Liver (tissue), 8 donors: ENCODE measurements at regions not wholly inside any gene's neighbourhood (a gene's known extent, or its start where the extent isn't known, plus 50 kb on each side); places are given as distances from the start of the nearest gene placed in this dataset.
A peak's percentile ranks its signal among the peaks of the same experiment; 100 is the strongest.

ENCODE experiments used
- DNase-seq: peaks from one replicate; pipeline ENCODE4 v3.0.0-alpha.2; 2017; ENCODE audit warnings: low spot score
- H3K27ac ChIP-seq, 2 donors: one replicate each; pipeline ENCODE4 v1.7.0; 2013; ENCODE audit warnings: inconsistent platforms in 2 of 2, low read length in 2 of 2, control low read depth in 1 of 2, low read depth in 1 of 2, mild to moderate bottlenecking in 1 of 2
- H3K27me3 ChIP-seq, 4 donors: one replicate each; pipeline versions ENCODE4 v1.6.1 to v1.7.0; 2013; ENCODE audit warnings: low read length in 3 of 4, inconsistent platforms in 1 of 4, mild to moderate bottlenecking in 1 of 4, moderate library complexity in 1 of 4; ENCODE audit not compliant: control insufficient read depth in 4 of 4, insufficient read depth in 4 of 4
- H3K36me3 ChIP-seq, 4 donors: one replicate each; pipeline versions ENCODE4 v1.6.1 to v1.7.0; 2013; ENCODE audit warnings: low read length in 3 of 4, mild to moderate bottlenecking in 3 of 4, low read depth in 1 of 4, moderate library complexity in 1 of 4; ENCODE audit not compliant: control insufficient read depth in 4 of 4, insufficient read depth in 3 of 4
- H3K4me1 ChIP-seq, 4 donors: one replicate each; pipeline versions ENCODE4 v1.6.1 to v1.7.0; 2013; ENCODE audit warnings: low read length in 3 of 4, mild to moderate bottlenecking in 3 of 4, moderate library complexity in 1 of 4; ENCODE audit not compliant: control insufficient read depth in 4 of 4, insufficient read depth in 4 of 4
- H3K4me3 ChIP-seq, 3 donors: one replicate each; pipeline versions ENCODE4 v1.6.1 to v1.7.0; 2013; ENCODE audit warnings: low read length in 3 of 3, control low read depth in 1 of 3, low read depth in 1 of 3, mild to moderate bottlenecking in 1 of 3
- H3K9ac ChIP-seq, 2 donors: one replicate each; pipeline ENCODE4 v1.7.0; 2013; ENCODE audit warnings: low read length in 2 of 2, mild to moderate bottlenecking in 2 of 2, moderate library complexity in 2 of 2, control low read depth in 1 of 2, low read depth in 1 of 2
- H3K9me3 ChIP-seq, 4 donors: one replicate each; pipeline versions ENCODE4 v1.6.1 to v1.7.0; 2013; ENCODE audit warnings: low read length in 3 of 4; ENCODE audit not compliant: control insufficient read depth in 4 of 4
- ATF3 ChIP-seq: IDR thresholded peaks from 2 replicates; pipeline ENCODE4 v1.6.1; 2016; ENCODE audit warnings: antibody characterized with exemption
- EGR1 ChIP-seq, 2 donors: IDR thresholded peaks; 2 replicates each; pipeline ENCODE4 v1.6.1; 2016 to 2018; ENCODE audit warnings: antibody characterized with exemption in 2 of 2, low read depth in 2 of 2
- FOXA1 ChIP-seq: IDR thresholded peaks from 2 replicates; pipeline ENCODE4 v1.6.1; 2016; ENCODE audit warnings: antibody characterized with exemption
- FOXA2 ChIP-seq: IDR thresholded peaks from 2 replicates; pipeline ENCODE4 v1.6.1; 2016; ENCODE audit warnings: antibody characterized with exemption
- GABPA ChIP-seq, 2 donors: IDR thresholded peaks in 1 of 2; conservative IDR thresholded peaks in 1 of 2; 2 replicates each; pipeline ENCODE4 v1.6.1; 2016; ENCODE audit warnings: antibody characterized with exemption in 2 of 2, mild to moderate bottlenecking in 1 of 2, moderate library complexity in 1 of 2
- HNF4A ChIP-seq, 2 donors: conservative IDR thresholded peaks; 2 replicates each; pipeline ENCODE4 v1.6.1; 2016; ENCODE audit warnings: antibody characterized with exemption in 2 of 2, mild to moderate bottlenecking in 2 of 2
- HNF4G ChIP-seq: IDR thresholded peaks from 2 replicates; pipeline ENCODE4 v1.6.1; 2016; ENCODE audit warnings: antibody characterized with exemption
- JUND ChIP-seq, 2 donors: IDR thresholded peaks; 2 replicates each; pipeline ENCODE4 v1.6.1; 2016; ENCODE audit warnings: antibody characterized with exemption in 2 of 2
- RAD21 ChIP-seq, 2 donors: IDR thresholded peaks; 2 replicates each; pipeline ENCODE4 v1.6.1; 2016; ENCODE audit warnings: antibody characterized with exemption in 2 of 2, mild to moderate bottlenecking in 2 of 2
- RXRA ChIP-seq, 2 donors: IDR thresholded peaks; 2 replicates each; pipeline ENCODE4 v1.6.1; 2017 to 2018; ENCODE audit warnings: antibody characterized with exemption in 2 of 2, mild to moderate bottlenecking in 1 of 2
- SP1 ChIP-seq: IDR thresholded peaks from 2 replicates; pipeline ENCODE4 v1.6.1; 2018; ENCODE audit warnings: antibody characterized with exemption, mild to moderate bottlenecking
- TAF1 ChIP-seq: conservative IDR thresholded peaks from 2 replicates; pipeline ENCODE4 v1.6.1; 2016; ENCODE audit warnings: antibody characterized with exemption, mild to moderate bottlenecking
- YY1 ChIP-seq: IDR thresholded peaks from 2 replicates; pipeline ENCODE4 v1.6.1; 2016; ENCODE audit warnings: antibody characterized with exemption, mild to moderate bottlenecking
- WGBS: extraction: QIAGEN DNeasy Blood & Tissue Kit; methylation state at CpG from one replicate; pipeline ENCODE4 v1.1.7; 2013; 5-methylcytosine and 5-hydroxymethylcytosine counted together
- TF ChIP-seq, protein P1 (sequence below): IDR thresholded peaks from 2 replicates; pipeline ENCODE4 v1.6.1; 2016; ENCODE audit warnings: antibody characterized with exemption
- TF ChIP-seq, protein P2 (sequence below): fragments of 150-350 bp; IDR thresholded peaks from 2 replicates; pipeline ENCODE4 v1.5.1; 2017; ENCODE audit warnings: improper control_type of control experiment, low read depth, low read length; ENCODE audit not compliant: missing input control
- TF ChIP-seq, protein P3 (sequence below): IDR thresholded peaks from 2 replicates; pipeline ENCODE4 v1.6.1; 2016; ENCODE audit warnings: antibody characterized with exemption
- donor health status: healthy.
- donor health status: healthy.
- donor health status: healthy.
- donor health status: healthy.
- donor health status: healthy.

- Histone ChIP-seq H3K9me3 (no peaks in the 10 kb centered on the region), H3K27me3 (peaks cover 0 to 21% (median 9%) of the 10 kb centered on the region in 4 donors), H3K27ac (no peak overlapping the region), H3K9ac (no peak overlapping the region), H3K36me3 (no peaks in the 10 kb centered on the region), H3K4me3 (peak overlapping the region in 2 of 3 donors; percentile 17 to 42), H3K4me1 (peaks cover 0 to 13% (median 5%) of the 10 kb centered on the region in 4 donors)
- TF ChIP-seq TAF1 = no peak
- TF ChIP-seq RAD21 (IDR thresholded peaks at IDR 0.05) = no peak
- no peak for TF ChIP-seq SP1
- no peak for TF ChIP-seq YY1
- TF ChIP-seq EGR1 (IDR thresholded peaks at IDR 0.05; ENCODE audit: low read depth in 2 of 2) = no peak
- TF ChIP-seq, protein P1, sequence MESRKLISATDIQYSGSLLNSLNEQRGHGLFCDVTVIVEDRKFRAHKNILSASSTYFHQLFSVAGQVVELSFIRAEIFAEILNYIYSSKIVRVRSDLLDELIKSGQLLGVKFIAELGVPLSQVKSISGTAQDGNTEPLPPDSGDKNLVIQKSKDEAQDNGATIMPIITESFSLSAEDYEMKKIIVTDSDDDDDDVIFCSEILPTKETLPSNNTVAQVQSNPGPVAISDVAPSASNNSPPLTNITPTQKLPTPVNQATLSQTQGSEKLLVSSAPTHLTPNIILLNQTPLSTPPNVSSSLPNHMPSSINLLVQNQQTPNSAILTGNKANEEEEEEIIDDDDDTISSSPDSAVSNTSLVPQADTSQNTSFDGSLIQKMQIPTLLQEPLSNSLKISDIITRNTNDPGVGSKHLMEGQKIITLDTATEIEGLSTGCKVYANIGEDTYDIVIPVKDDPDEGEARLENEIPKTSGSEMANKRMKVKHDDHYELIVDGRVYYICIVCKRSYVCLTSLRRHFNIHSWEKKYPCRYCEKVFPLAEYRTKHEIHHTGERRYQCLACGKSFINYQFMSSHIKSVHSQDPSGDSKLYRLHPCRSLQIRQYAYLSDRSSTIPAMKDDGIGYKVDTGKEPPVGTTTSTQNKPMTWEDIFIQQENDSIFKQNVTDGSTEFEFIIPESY = no peak
- no peak for TF ChIP-seq ATF3
- no peak for TF ChIP-seq HNF4G
- no peak for TF ChIP-seq FOXA2
- no peak for TF ChIP-seq RXRA (IDR thresholded peaks at IDR 0.05)
- no peak for TF ChIP-seq FOXA1
- TF ChIP-seq, protein P2, sequence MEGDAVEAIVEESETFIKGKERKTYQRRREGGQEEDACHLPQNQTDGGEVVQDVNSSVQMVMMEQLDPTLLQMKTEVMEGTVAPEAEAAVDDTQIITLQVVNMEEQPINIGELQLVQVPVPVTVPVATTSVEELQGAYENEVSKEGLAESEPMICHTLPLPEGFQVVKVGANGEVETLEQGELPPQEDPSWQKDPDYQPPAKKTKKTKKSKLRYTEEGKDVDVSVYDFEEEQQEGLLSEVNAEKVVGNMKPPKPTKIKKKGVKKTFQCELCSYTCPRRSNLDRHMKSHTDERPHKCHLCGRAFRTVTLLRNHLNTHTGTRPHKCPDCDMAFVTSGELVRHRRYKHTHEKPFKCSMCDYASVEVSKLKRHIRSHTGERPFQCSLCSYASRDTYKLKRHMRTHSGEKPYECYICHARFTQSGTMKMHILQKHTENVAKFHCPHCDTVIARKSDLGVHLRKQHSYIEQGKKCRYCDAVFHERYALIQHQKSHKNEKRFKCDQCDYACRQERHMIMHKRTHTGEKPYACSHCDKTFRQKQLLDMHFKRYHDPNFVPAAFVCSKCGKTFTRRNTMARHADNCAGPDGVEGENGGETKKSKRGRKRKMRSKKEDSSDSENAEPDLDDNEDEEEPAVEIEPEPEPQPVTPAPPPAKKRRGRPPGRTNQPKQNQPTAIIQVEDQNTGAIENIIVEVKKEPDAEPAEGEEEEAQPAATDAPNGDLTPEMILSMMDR = no peak
- WGBS = 4% methylated on average over 100 of the region's 100 CpGs
- DNase-seq = no peak
These were observed 77.4 kb upstream of the ANO4 start for GRCh38 chr12:100716945-100717732.

DNA sequence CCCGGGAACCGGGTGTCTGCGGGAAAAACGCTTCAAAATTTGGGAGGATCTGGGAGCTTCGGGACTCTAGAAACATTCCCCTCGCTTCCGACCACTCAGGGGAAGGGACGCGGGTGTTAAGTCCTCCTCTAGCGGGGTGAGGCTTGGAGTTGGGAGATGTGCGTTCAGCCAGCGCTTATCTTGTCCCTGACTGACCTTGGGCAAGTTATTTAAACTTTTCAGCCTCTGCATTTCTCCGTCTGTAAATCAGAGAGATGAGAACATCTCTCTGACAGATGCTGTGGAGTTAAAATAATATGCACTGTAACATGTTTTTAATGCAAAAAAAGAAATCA is 76.9 kb upstream of the ANO4 start:
- Histone ChIP-seq H3K9me3 (no peaks in the 10 kb centered on the region), H3K27me3 (peaks cover 0 to 21% (median 9%) of the 10 kb centered on the region in 4 donors), H3K4me1 (peaks cover 0 to 13% (median 5%) of the 10 kb centered on the region in 4 donors), H3K9ac (no peak overlapping the region), H3K27ac (no peak overlapping the region), H3K4me3 (peak overlapping the region in 1 of 3 donors; percentile 42), H3K36me3 (no peaks in the 10 kb centered on the region)
- 4% methylated on average over 13 of the region's 13 CpGs for WGBS
- TF ChIP-seq HNF4G = no peak
- TF ChIP-seq SP1 = no peak
- no peak for TF ChIP-seq GABPA (IDR thresholded peaks at IDR 0.05 in 1 of 2, conservative IDR thresholded peaks at IDR 0.05 in 1 of 2)
- no peak for TF ChIP-seq RAD21 (IDR thresholded peaks at IDR 0.05)
- TF ChIP-seq, protein P2 = no peak
- no peak for TF ChIP-seq JUND (IDR thresholded peaks at IDR 0.05)
- no peak for TF ChIP-seq FOXA1
- TF ChIP-seq EGR1 (IDR thresholded peaks at IDR 0.05; ENCODE audit: low read depth in 2 of 2) = no peak
- no peak for TF ChIP-seq RXRA (IDR thresholded peaks at IDR 0.05)
- TF ChIP-seq HNF4A (conservative IDR thresholded peaks at IDR 0.05) = no peak
- no peak for TF ChIP-seq ATF3
- TF ChIP-seq TAF1 = no peak
- TF ChIP-seq, protein P3, sequence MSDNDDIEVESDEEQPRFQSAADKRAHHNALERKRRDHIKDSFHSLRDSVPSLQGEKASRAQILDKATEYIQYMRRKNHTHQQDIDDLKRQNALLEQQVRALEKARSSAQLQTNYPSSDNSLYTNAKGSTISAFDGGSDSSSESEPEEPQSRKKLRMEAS = no peak
- DNase-seq = no peak
